GM12865 (cell line): ENCODE measurements at regions not wholly inside any gene's neighbourhood (a gene's known extent, or its start where the extent isn't known, plus 50 kb on each side); places are given as distances from the start of the nearest gene placed in this dataset.

Experiments used
- DNase-seq: peaks from one replicate; pipeline ENCODE4 v3.0.0; 2010; ENCODE audit warnings: low read depth
- H3K4me3 ChIP-seq: 2 replicates; pipeline ENCODE4 v1.5.1; 2011; ENCODE audit warnings: mild to moderate bottlenecking, low read depth, low read length, control low read depth
- TF ChIP-seq, protein P1 (sequence below): IDR thresholded peaks from 2 replicates; pipeline ENCODE4 v1.5.1; 2011; ENCODE audit warnings: low read length, control low read depth, low read depth, inconsistent platforms; ENCODE audit not compliant: insufficient read depth; ENCODE audit errors: missing control alignments

DNA sequence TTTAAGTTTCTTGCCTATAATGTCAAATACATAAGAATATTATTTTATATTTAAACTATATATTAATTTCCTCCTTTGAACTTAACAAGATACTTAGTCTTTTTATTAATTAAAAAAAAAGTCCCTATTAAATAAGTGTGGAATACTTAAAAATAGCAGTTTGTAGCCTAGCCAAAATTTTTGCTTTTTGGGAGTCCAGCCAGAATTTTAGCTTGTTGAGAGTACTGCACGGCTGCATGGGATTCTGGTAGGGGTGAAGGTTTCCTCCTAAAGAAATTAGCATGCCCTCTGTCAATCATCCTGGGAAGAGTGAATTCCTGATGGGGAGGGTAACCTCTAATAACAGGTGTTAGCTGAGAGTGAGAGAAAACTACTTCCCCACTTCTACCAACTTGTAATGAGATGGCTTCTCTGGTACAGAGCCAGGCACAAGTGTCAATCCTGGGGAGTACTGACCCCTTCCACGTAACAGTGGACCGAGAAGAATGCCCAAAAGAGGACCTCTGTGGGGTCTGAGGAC lies 195.7 kb downstream of the SPRY2 start:
- no peak overlapping the region for H3K4me3 ChIP-seq
- TF ChIP-seq, protein P1, sequence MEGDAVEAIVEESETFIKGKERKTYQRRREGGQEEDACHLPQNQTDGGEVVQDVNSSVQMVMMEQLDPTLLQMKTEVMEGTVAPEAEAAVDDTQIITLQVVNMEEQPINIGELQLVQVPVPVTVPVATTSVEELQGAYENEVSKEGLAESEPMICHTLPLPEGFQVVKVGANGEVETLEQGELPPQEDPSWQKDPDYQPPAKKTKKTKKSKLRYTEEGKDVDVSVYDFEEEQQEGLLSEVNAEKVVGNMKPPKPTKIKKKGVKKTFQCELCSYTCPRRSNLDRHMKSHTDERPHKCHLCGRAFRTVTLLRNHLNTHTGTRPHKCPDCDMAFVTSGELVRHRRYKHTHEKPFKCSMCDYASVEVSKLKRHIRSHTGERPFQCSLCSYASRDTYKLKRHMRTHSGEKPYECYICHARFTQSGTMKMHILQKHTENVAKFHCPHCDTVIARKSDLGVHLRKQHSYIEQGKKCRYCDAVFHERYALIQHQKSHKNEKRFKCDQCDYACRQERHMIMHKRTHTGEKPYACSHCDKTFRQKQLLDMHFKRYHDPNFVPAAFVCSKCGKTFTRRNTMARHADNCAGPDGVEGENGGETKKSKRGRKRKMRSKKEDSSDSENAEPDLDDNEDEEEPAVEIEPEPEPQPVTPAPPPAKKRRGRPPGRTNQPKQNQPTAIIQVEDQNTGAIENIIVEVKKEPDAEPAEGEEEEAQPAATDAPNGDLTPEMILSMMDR, result no peak
- no peak for DNase-seq

DNA sequence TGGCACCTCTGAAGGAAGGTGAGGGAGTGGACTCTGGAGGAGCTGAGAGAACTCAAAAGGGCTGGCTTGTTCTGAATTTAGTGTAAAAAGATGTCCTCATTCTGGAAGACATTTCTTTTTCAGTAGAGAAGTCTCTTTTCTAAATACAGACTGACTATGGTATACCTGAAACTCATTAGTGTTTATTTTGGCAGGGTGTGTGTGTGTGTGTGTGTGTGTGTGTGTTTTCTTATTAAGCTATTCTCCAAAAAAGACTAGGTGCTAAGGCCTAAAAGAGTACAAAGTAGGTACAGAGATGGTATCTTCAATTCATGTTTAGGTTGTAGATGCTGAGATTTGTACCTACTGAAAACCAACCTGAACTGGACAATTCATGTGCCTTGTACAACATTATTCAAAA lies 196.4 kb downstream of the SPRY2 start:
- TF ChIP-seq, protein P1, result no peak
- no peak overlapping the region for H3K4me3 ChIP-seq
- no peak for DNase-seq

DNA sequence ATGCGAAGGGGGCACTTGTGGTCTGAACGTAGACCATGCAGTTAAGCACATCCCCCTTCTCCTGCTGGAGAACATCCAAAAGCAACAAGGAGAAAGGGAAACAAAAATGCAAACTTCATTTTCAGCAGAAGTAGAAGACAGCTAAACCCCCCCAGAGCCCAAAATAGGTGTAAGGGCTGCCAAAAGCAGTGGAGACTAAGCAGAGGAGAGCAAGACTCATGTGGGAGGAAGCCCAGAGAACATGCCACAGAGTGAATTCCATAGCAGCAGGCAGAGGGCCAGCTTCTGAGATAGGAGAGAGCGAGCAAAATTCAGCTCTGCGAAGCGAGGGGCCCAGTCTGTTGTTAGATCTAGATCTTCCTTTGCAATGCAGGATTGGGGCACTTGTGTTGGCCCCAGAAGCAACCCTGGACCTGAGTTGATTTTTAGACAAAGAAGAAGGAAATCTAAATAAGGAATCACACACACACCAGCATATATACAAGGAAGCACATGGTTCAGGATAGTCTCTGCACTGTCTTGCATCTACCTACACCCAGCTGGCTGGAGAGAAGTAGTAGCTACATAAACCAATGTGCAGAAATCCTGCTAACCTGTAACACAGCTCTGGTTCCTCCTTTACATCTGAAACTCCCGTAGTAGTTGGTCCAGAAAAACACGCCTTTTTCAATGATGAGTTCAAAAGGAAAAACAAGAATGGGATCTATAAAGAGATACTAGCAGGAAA lies 199.6 kb downstream of the SPRY2 start:
- no peak for DNase-seq
- H3K4me3 ChIP-seq, result no peak overlapping the region
- TF ChIP-seq, protein P1, result no peak

GRCh38 chr13:80140685-80141084 lies 200.2 kb downstream of the SPRY2 start:
- TF ChIP-seq, protein P1, result no peak

GRCh38 chr13:80139196-80139595 lies 201.7 kb downstream of the SPRY2 start:
- H3K4me3 ChIP-seq, result no peak overlapping the region
- TF ChIP-seq, protein P1, result no peak
- DNase-seq, result no peak

More at GRCh38 chr13:80140685-80141084, 200.2 kb downstream of the SPRY2 start:
- H3K4me3 ChIP-seq, result no peak overlapping the region
- DNase-seq, result no peak

- H3K4me3 ChIP-seq, result no peak overlapping the region
- DNase-seq, result no peak
- TF ChIP-seq, protein P1, result no peak
These were observed 202.9 kb downstream of the SPRY2 start for GRCh38 chr13:80137994-80138393.

- TF ChIP-seq, protein P1, result no peak
- no peak for DNase-seq
- no peak overlapping the region for H3K4me3 ChIP-seq
These were observed 206.6 kb downstream of the SPRY2 start for GRCh38 chr13:80134346-80134745.
